NCI-H524 treated with DMSO at 0.1 percent for 48 hours (cell line): ENCODE measurements at regions not wholly inside any gene's neighbourhood (a gene's known extent, or its start where the extent isn't known, plus 50 kb on each side); places are given as distances from the start of the nearest gene placed in this dataset.
A peak's percentile ranks its signal among the peaks of the same experiment; 100 is the strongest.
"Not testable (repeated sequence)": the region's sequence is repeated elsewhere in the genome, so short reads cannot be mapped to it uniquely, and the experiment has no call there.

Source experiments
- DNase-seq: peaks from one replicate; lab custom pipeline; 2025; lab: John Stamatoyannopoulos, UW

DNA sequence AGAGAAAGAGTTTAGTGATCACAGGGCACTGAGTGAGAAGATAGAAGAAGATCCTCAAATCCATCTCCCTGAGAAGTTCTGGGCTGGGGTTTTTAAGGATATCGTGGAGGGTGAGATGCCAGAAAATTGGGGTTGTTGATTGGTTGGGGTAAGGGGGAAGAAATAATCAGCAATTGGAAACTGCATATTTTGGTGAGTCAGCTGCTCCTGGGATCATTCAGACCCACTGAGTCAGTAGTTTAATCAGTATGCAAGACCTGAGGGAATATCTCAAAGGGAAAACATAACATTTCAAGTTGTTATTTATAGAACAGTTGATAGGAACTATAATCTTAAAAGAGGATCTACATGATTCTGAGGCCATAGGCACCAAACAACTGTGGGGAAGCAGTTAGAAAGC, 183.4 kb downstream of the FCRL5 start:
- not testable (repeated sequence) for DNase-seq

DNA sequence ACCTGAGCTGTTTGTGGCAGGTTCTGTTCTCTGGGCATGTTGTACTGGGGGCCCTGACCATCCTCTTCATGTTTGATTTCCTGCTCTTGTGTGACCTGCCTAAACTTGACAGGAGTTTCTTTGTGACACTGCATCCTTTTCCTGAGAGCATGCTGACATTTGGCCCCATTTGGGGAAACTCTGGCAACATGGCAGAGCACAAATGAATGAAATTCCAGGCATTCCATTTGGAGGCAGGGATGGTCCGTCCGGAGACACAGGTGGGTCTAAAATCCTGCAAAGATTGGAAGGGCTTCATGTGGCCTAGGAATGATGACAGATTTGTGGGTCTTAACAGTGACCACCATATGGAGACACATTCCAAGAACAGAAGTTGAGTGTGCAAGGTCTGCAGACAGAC, 184.0 kb downstream of the FCRL5 start:
- DNase-seq = no peak

DNA sequence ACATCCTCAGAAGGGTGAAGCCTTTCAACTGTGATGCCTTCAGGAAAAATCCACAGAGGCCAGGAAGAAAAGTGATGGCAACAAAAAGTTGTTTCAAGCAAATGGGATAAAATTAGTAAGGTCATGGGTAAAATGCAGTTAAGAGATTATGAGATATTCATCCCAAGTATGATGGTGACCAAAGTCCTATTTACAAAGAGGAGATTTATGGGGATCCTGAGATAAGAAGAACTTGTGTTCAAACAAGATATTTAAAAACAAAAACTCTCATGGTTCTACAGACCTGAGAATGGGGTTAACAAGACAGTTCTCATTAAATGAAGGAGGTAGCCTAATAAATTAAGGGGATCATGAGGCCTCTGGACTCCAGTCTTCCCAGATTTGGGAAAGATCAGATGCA, 184.4 kb downstream of the FCRL5 start:
- no peak for DNase-seq

DNA sequence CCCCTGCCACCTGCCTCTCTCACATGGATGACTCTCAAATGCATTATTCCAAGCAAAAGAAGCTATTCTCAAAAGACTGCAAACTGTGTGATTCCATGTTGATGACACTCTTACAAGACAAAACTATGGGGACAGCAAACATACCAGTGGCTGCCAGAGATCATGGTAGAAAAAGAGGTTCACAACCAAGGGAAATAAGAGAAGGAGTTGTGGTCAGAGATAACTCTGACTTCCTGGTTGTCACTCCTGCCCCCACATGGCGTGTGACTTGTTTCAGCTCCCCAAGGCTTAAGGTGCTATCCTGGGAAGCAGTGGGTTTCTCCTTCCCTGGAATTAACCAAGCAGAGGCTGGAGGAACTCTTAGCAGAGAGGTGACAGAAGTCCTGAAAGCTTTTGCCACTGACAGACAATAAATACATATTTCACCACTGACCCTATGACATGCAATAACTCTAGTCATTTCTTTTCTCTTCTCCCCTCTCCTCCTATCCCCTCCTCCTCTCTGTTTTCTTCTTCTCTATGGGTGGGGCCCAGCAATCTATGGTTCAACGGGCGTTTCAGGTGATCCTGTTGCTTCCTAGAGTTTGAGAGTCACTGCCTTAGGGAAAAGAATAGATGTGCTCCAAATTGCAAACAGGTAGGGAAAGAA, 185.1 kb downstream of the FCRL5 start:
- no peak for DNase-seq

DNA sequence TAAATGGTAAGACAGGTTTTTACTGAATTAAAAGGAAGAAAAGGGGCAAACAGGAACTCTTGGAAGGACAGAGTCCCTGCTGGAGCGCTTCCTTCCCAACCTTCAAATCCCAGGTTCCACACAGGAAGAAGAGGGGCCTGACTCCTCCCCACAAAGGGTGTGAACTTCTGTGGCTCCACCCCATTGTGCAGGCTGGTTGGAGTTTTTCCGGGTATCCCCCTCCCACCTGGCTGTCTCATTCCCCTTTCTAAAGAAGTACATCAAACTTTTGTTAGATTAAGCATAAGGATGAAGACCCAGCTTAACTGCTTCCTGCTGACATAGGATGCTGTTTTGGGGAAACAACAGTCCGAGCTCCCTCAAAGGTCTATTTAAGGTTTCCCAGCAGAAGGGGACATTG, 187.7 kb downstream of the FCRL5 start:
- DNase-seq = no peak

DNA sequence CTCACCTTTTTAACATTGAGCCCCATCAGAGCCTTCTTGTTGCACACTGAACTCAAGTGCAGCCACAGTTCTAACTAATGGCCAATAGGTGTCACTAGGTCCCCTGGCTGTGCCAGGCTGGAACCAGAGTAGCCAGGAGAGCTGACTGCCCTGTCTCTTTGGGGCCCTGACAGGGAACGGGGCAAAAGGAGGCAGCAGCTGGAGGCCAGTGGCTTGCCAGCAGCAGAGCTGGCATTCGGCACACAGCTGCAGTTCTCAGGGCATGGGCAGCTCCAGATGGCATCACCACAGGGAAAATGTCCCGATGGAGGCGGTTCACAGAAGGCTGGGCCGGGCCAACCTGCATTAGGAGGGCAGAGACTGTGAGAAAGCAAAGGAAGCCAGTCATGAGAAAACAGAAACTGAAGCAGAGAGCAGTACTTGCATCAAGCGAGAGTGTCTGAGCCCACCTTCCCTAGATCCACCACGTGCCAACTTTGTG, 188.6 kb downstream of the FCRL5 start:
- DNase-seq = peak; percentile 34

DNA sequence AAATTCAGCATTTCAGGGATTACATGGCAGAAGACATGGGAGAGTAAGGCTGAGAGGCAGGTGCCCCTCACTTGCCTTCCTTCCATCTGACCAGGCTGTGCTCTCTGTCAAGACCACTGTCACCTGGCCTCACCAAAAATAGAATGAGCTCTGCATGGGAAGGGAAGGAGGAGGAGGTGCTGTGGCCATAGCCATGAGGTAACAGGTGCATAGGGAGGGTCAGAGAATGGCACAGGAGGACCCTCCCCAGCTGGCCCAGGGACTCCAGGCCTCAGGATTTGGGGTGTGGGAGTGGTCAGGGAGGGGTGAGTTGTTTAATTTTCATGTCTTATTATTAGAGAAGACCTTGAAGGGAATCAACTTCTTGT, 192.3 kb downstream of the FCRL5 start:
- DNase-seq = no peak

DNA sequence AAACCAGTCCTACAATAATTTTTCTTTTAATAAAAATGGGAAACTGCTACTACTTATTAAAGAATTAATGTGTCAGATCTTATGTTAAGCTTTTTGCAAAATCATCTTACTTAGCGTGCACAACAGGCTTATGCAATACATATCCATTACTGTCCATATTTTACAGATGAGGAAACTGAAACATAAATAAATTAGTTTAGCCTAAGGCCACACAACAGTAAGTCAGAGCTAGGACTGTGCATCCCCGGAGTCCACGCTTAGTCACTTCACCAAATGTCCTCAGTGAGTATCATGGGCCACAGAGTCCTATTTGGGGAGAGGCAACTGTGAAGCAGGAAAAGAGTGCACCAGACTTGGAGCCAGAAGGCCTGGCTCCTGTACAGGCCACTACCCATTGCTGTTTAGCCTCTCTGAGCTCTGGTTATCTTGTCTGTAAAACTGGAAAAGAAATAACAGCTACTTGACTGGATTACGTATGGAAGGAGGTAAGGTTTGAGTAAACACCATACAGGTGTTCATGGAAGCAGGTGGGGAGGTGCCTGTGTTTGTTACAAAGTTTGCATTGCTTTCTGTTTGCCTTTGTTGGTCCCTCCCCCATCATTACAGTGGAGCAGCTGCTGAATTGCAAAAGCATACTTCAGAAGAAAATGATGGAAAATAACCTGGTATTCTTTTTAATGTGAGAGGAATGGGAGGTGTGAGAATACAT, 192.8 kb downstream of the FCRL5 start:
- DNase-seq = no peak

DNA sequence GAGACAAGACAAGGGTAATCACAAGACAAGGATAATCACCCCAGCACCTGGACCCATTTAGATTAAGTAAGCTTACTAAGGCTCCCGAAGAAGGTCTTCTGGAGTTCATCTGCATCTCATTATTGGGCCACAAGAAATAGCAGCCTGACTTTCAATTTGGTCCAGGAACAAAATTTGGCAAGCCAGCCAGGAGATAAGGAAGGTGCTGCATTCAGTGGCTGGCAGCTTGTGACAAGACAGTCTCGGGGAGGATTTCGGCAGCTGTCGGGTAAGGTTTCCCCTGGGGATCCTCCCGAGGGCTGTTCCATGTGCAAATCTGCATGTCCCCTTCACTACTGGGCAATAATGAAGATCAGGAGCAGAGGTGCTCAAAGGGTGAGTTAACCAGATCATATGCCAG, 195.2 kb downstream of the FCRL5 start:
- peak; percentile 52 for DNase-seq

DNA sequence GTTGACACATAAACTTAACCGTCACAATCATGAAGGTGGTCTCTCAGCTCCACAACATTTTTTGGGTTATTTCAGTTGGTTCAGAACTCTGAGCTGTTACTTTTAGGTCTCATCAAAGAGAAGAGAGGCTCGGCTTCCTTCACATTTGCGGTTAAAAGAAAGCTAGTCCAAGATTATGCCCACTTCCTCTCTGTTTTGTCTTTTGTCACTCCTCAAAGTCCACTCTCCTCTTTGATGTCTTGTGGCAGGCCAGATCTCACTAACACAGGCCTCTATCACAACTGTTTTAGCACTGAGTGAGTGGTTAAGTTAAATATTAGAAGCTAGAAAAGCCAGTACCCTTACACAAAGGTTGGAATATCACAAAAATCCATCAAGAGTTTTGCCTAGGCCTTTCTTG, 195.7 kb downstream of the FCRL5 start:
- DNase-seq = no peak

DNA sequence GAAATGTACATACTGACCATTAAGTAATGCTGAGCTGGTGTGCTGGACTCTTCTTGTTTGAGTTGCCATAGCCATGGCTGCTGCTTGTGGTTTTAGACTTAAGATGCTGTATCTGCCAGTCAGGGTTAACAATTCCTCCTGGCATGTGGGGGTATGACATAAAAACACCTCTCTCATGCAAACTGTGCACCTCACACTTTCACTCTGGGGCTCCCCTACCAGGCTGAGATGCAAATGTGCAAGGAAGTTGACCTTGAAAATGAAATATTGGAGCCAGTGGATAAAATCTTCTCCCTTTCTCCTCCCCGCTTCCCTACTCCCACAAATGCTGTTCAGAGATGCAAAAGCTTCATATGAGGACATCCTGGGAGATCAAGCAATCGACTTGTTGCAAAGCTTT, 198.8 kb downstream of the FCRL5 start:
- DNase-seq = no peak

DNA sequence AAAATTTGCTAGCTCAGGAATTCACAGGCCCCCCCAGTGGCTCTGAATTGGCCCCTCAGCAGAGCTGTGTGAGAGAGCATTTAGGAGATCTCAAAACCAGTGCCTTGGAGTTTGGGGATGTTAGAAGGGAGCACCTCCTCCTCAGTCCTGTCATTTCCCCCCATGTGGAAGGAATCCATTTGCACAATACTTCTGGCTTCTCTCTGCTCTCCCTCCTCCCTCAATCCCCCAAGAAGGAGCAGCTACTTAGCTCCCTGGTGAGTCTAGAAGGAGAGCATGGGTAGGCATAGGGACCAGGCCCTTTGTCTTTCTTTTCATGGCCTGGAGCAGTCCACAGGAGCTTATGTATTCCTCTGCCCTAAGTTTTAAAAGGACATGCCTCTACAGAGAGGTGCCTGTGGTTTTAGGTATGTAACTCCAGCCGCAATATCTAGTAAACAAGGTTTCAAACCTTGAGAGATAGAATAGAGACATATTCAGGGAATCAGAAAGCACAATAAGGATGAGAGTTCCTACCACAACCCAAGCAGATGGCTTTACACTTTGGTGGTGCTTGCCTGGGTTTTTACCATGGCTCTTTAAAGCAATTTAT, 199.4 kb downstream of the FCRL5 start:
- no peak for DNase-seq

DNA sequence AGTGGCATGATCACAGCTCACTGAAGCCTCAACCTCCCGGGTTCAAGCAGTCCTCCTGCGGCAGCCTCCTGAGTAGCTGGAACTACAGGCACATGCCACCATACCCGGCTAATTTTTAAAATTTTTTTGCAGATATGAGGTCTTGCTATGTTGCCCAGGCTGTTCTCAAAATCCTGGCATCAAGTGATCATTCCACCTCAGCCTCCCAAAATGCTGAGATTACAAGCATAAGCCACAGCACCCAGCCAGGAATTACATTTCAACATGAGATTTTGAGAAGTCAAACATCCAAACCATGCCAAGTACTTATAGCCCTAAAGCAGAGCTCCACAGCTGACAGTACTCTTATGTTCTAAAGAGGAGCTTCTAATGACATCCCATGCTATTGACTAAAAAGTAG, 200.1 kb downstream of the FCRL5 start:
- DNase-seq = no peak

DNA sequence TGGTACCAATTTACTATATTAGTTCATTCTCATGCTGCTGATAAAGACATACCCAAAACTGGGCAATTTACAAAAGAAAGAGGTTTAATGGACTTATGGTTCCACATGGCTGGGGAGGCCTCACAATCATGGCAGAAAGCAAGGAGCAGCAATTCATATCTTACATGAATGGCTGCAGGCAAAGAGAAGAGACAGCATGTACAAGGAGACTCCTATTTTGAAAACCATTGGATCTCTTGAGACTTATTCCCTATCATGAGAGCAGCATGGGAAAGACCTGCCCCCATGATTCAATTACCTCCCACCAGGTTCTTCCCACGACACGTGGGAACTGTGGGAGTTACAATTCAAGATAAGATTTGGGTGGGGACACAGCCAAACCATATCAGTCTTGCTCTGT, 200.5 kb downstream of the FCRL5 start:
- not testable (repeated sequence) for DNase-seq

DNA sequence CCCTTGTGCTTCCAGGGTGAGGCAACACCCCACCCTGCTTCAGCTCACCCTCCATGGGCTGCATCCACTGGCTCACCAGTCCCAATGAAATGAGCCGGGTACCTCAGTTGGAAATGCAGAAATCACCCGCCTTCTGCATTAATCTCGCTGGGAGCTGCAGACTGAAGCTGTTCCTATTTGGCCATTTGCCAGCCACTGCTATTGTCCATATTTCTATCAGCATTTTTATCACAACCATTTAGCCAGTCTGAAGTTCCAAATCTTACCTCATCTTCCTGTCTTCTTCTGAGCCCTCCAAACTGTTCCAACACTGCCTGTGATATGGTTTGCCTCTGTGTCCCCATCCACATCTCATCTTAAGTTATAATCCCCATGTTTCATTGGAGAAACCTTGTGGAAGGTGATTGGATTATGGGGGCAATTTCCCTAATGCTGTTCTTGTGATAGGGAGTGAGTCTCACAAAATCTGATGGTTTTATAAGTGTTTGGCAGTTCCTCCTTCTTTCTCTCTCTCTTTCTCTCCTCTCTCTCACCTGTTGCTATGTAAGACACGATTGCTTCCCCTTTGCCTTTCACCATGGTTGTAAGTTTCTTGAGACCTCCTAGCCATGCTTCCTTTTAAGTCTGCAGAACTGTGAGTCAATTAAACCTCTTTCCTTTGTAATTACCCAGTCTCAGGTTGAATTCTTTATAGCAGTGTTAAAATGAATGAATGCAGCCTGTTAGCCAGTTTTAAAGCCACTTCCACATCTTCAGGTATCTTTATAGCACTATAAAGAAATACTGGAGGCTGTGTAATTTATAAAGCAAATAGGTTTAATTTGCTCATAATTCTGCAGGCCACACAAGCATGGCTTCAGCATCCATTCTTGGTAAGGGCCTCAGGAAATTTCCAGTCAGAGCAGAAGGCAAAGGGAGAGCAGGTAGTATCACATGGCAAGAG, 203.5 kb downstream of the FCRL5 start:
- DNase-seq = no peak

DNA sequence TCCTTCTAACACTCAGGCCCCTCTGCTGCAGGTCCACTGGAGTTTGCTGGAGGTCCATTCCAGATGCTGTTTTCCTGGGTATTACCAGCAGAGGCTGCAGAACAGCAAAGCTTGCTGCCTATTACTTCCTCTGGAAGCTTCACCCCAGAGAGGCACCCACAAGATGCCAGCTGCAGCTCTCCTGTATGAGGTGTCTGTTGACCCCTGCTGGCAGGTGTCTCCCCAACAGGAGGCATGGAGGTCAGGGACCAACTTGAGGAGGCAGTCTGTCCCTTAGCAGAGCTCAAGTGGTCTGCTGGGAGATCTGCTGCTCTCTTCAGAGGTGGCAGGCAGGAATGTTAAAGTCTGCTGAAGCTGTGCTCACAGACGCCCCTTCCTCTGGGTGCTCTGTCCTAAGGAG, 204.8 kb downstream of the FCRL5 start:
- no peak for DNase-seq

DNA sequence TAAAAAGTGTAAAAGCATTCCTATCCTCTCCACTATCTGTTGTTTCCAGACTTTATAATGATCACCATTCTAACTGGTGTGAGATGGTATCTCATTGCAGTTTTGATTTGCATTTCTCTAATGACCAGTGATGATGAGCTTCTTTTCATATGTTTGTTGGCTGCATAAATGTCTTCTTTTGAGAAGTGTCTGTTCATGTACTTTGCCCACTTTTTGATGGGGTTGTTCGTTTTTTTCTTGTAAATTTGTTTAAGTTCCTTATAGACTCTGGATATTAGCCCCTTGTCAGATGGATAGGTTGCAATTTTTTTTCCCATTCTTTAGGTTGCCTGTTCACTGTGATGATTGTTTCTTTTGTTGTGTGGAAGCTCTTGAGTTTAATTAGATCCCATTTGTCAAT, 199.6 kb upstream of the ETV3 start:
- DNase-seq = not testable (repeated sequence)

DNA sequence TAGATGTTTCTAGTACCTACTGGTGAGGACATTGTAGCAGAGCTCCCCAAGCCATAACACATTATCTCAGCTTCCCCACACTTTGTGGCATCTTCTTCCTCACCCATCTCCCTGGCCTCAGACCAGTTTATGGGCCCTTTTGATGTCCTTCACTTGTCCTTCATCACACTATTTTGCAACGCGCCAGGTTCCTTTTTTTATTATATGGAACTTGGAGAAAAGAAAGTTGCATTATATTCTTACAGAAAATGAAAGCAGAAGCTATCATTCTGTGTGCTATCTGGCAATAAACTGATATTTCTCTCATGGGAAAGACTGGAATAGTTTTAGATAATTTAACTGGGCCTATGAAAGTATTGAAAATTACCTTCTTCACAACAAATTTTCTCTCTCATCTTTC, 196.9 kb upstream of the ETV3 start:
- DNase-seq = no peak

DNA sequence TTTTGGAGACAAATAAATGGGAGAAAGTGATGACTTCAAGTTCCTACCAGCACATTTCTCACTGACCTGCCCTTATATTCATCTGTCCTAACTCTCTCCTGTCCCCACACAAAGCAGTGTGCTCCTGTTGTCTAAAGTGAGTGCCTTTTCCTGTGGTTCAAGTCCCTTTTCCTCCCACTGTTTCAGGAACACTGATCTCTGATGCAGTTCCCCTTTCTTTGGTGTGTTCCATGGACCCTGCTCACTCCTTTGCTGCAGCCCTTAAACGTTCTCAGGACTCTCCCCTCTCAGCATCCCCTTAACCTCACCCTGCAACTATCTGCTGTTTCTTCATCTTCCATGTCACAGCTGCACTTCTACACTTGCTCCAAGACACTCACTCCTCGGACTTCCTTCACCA, 195.8 kb upstream of the ETV3 start:
- DNase-seq = no peak

DNA sequence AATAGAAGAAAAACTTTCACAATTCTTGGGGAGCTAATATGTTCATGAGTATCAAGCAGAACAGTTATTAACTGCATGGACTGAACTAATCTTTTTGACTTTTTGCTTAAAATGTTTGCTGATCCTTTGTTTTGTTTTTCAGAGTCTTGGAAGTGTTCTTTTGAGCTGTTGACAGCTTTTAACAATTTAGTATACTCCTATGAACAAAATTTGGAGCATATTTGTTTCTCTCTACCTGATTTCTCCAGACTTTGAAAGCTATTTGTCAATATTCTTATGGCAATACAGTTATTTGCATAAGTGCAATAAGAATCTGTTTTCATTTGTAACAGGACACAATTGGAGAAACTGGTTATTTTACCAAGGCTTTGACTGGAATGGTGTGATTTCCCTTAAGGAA, 192.0 kb upstream of the ETV3 start:
- DNase-seq = not testable (repeated sequence)

DNA sequence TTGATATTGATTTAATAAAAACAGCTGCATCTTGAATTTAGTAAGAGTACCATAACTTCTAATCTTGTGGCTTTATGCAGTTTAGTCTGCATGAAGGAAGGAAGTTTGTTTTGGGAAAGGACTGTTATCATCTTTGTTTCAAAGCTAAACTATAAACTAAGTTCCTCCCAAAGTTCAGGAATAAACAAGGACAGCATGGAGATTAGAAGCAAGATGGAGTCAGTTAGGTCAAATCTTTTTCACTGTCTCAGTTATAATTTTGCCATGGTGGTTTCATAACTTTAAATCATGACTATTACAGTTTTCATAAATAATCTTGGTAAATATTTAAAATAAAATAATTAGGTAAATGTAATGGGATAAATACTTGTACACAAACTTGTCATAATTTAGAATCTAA, 189.9 kb upstream of the ETV3 start:
- DNase-seq = not testable (repeated sequence)

DNA sequence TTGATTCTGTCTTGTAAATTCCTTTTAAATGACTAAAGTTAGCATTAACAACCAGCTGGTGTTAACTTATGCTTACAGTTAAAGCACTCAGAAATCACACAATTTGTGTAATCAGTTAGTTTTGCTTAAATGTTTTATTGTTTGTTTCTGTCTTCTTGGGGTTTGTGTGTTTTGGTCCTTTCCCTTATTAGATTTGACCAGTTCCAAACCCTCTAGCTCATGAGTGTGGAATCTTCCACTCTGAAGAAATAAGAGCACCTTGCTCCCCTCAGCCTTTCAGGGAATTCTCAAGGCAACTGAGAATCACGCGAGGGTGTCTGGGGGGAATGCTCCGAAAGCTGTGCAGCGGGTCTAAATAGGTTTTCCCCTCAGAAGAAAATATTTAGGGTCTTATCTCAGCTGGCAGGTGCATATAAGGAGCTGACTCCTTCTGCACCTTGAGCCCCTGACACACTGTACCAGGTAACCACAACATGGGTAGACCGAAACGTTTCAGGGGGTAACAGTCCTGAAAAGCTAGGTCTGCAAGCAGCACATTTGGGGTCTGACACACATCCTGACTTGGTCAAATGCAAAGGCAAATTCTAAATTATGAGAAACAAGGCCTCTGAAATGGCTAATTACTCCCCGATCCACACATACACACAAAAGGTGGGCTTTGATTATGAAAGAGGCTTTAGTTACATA, 188.1 kb upstream of the ETV3 start:
- DNase-seq = no peak
